ENCODE measurements at regions not wholly inside any gene's neighbourhood (a gene's known extent, or its start where the extent isn't known, plus 50 kb on each side); places are given as distances from the start of the nearest gene placed in this dataset.

DNA sequence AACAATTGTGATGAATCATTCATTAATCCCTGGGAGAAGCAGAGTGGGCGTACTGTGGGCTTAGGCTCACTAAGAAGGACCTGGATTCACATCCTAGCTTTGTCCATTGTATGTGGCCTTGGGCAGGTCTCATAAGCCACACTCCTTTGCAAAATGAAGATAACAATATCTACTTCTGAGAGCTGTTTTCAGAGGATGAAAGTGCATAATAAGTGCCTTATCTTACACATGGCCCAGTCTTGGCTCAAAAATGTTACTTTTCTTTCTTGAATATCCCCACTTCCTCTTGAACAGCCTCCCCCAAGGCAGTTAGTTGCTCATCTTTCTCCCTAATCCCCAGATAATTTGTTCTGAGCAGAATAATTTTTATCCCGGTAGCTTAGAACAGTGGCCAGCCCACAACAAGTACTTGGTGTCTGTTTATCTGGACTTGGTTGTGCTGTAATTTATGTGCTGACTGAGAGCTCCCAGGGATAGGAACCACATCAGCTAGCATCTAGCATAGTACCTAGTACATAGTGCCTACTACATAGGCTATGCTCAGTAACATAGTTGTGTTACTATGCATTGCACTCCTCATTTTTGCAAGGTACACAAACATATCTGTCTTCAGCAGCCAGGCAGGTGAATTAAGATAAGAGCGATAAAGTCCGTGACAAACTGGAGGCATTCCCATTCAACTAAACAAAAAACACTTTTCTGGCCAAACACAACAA, 61.7 kb upstream of the NUDT4 start:
- TF ChIP-seq, protein P1, sequence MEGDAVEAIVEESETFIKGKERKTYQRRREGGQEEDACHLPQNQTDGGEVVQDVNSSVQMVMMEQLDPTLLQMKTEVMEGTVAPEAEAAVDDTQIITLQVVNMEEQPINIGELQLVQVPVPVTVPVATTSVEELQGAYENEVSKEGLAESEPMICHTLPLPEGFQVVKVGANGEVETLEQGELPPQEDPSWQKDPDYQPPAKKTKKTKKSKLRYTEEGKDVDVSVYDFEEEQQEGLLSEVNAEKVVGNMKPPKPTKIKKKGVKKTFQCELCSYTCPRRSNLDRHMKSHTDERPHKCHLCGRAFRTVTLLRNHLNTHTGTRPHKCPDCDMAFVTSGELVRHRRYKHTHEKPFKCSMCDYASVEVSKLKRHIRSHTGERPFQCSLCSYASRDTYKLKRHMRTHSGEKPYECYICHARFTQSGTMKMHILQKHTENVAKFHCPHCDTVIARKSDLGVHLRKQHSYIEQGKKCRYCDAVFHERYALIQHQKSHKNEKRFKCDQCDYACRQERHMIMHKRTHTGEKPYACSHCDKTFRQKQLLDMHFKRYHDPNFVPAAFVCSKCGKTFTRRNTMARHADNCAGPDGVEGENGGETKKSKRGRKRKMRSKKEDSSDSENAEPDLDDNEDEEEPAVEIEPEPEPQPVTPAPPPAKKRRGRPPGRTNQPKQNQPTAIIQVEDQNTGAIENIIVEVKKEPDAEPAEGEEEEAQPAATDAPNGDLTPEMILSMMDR (IDR thresholded peaks at IDR 0.05; ENCODE audit: poor library complexity), result no peak
- no peak for TF ChIP-seq EZH2 (IDR thresholded peaks at IDR 0.05; ENCODE audit: borderline replicate concordance)
